ENCODE measurements at regions not wholly inside any gene's neighbourhood (a gene's known extent, or its start where the extent isn't known, plus 50 kb on each side); places are given as distances from the start of the nearest gene placed in this dataset.

- ChIA-PET CTCF (no interaction called here), POLR2A (ENCODE audit: low non-redundant PET) (no interaction called here)
- DNase-seq (ENCODE audit: low spot score) = no peak
- no peak for TF ChIP-seq CTCF (conservative IDR thresholded peaks at IDR 0.05; ENCODE audit: low read depth, low read length)
- H3K27me3 ChIP-seq (replicated peaks; ENCODE audit: insufficient read depth, low read depth, low read length, poor library complexity) = no peaks in the 10 kb centered on the region
- no TSS peak for BruUV-seq (replicated peaks)
- no peaks in the 10 kb centered on the region for H3K36me3 ChIP-seq (ENCODE audit: insufficient read depth, low read length, poor library complexity, severe bottlenecking)
- no peaks in the 10 kb centered on the region for H3K9me3 ChIP-seq (ENCODE audit: low read depth, low read length, poor library complexity, severe bottlenecking)
- H3K27ac ChIP-seq (ENCODE audit: low read depth, low read length, poor library complexity, severe bottlenecking) = no peak overlapping the region
- H3K4me3 ChIP-seq (ENCODE audit: low read depth, low read length, poor library complexity, severe bottlenecking) = no peak overlapping the region
- no peaks in the 10 kb centered on the region for H3K4me1 ChIP-seq (ENCODE audit: insufficient read depth, low read length, poor library complexity, severe bottlenecking)
- intact Hi-C loops (cut with micrococcal nuclease; ENCODE audit: unreplicated experiment) = no loop called here
Measured at GRCh38 chr13:53127373-53127772, 98.8 kb downstream of the OLFM4 start.

GRCh38 chr13:53129864-53130393, 101.3 kb downstream of the OLFM4 start:
- POLR2A ChIA-PET (ENCODE audit: low non-redundant PET) = no interaction called here
- Histone ChIP-seq H3K4me3 (ENCODE audit: low read depth, low read length, poor library complexity, severe bottlenecking) (no peak overlapping the region), H3K27ac (ENCODE audit: low read depth, low read length, poor library complexity, severe bottlenecking) (no peak overlapping the region), H3K27me3 (replicated peaks; ENCODE audit: insufficient read depth, low read depth, low read length, poor library complexity) (peaks cover 12% of the 10 kb centered on the region), H3K9me3 (ENCODE audit: low read depth, low read length, poor library complexity, severe bottlenecking) (no peaks in the 10 kb centered on the region), H3K36me3 (ENCODE audit: insufficient read depth, low read length, poor library complexity, severe bottlenecking) (no peaks in the 10 kb centered on the region), H3K4me1 (ENCODE audit: insufficient read depth, low read length, poor library complexity, severe bottlenecking) (no peaks in the 10 kb centered on the region)
- CTCF ChIA-PET = no interaction called here
- TF ChIP-seq CTCF (conservative IDR thresholded peaks at IDR 0.05; ENCODE audit: low read depth, low read length) (no peak), EZH2 (IDR thresholded peaks at IDR 0.05; ENCODE audit: borderline replicate concordance, low read depth, low read length, poor library complexity, severe bottlenecking) (no peak)
- no TSS peak for BruUV-seq (replicated peaks)
- intact Hi-C loops (cut with micrococcal nuclease; ENCODE audit: unreplicated experiment) = no loop called here
- no peak for DNase-seq (ENCODE audit: low spot score)

- Histone ChIP-seq H3K4me3 (ENCODE audit: low read depth, low read length, poor library complexity, severe bottlenecking) (no peak overlapping the region), H3K9me3 (ENCODE audit: low read depth, low read length, poor library complexity, severe bottlenecking) (no peaks in the 10 kb centered on the region), H3K36me3 (ENCODE audit: insufficient read depth, low read length, poor library complexity, severe bottlenecking) (no peaks in the 10 kb centered on the region), H3K4me1 (ENCODE audit: insufficient read depth, low read length, poor library complexity, severe bottlenecking) (no peaks in the 10 kb centered on the region), H3K27me3 (replicated peaks; ENCODE audit: insufficient read depth, low read depth, low read length, poor library complexity) (peaks cover 12% of the 10 kb centered on the region), H3K27ac (ENCODE audit: low read depth, low read length, poor library complexity, severe bottlenecking) (no peak overlapping the region)
- DNase-seq (ENCODE audit: low spot score) = no peak
- BruUV-seq (replicated peaks) = no TSS peak
- CTCF ChIA-PET = no interaction called here
- no peak for TF ChIP-seq EZH2 (IDR thresholded peaks at IDR 0.05; ENCODE audit: borderline replicate concordance, low read depth, low read length, poor library complexity, severe bottlenecking)
- TF ChIP-seq CTCF (conservative IDR thresholded peaks at IDR 0.05; ENCODE audit: low read depth, low read length) = no peak
- intact Hi-C loops (cut with micrococcal nuclease; ENCODE audit: unreplicated experiment) = no loop called here
- POLR2A ChIA-PET (ENCODE audit: low non-redundant PET) = no interaction called here
Measured at GRCh38 chr13:53131361-53131760, 102.7 kb downstream of the OLFM4 start.

Data from A673 (cell line).